OCI-LY3 (cell line): ENCODE measurements at regions not wholly inside any gene's neighbourhood (a gene's known extent, or its start where the extent isn't known, plus 50 kb on each side); places are given as distances from the start of the nearest gene placed in this dataset.

Experiments
- H2AFZ ChIP-seq: fragments of 200-600, 300-600 bp; shearing (Covaris generic); 2 replicates; pipeline ENCODE4 v1.6.0; 2014; ENCODE audit warnings: antibody characterized with exemption, low read depth, low read length
- H3K27ac ChIP-seq: fragments of 200-600, 300-600 bp; sonication (generic); 2 replicates; pipeline ENCODE4 v1.5.1; 2014; ENCODE audit warnings: mild to moderate bottlenecking, low read length, moderate library complexity, mixed read lengths
- H3K27me3 ChIP-seq: fragments of 200-600, 300-600 bp; sonication (generic); 2 replicates; pipeline ENCODE4 v1.6.1; 2014; ENCODE audit warnings: low read depth, low read length, mixed read lengths
- H3K36me3 ChIP-seq: fragments of 200-600, 300-600 bp; sonication (generic); replicated peaks from 2 replicates; pipeline ENCODE3; 2014; ENCODE audit warnings: low read depth, low read length, mixed read lengths
- H3K4me1 ChIP-seq: fragments of 300-600, 200-600 bp; sonication (generic); 2 replicates; pipeline ENCODE4 v1.6.1; 2014; ENCODE audit warnings: low read length, mixed read lengths
- H3K4me2 ChIP-seq: fragments of 200-600, 300-600 bp; sonication (generic); 2 replicates; pipeline ENCODE4 v1.6.1; 2014; ENCODE audit warnings: low read length, mixed read lengths
- H3K4me3 ChIP-seq: fragments of 300-600, 200-600 bp; sonication (generic); 2 replicates; pipeline ENCODE4 v1.5.1; 2014; ENCODE audit warnings: antibody characterized with exemption, mild to moderate bottlenecking, low read length, moderate library complexity
- H3K79me2 ChIP-seq: fragments of 300-600, 200-600 bp; shearing (Covaris generic); 2 replicates; pipeline ENCODE4 v1.6.1; 2014; ENCODE audit warnings: mild to moderate bottlenecking, low read length, mixed read lengths
- H3K9ac ChIP-seq: fragments of 300-600, 200-600 bp; shearing (Covaris generic); 2 replicates; pipeline ENCODE4 v1.6.0; 2014; ENCODE audit warnings: mild to moderate bottlenecking, low read length, moderate library complexity
- H3K9me3 ChIP-seq: fragments of 200-600, 300-600 bp; shearing (Covaris generic); 2 replicates; pipeline ENCODE4 v1.6.1; 2014; ENCODE audit warnings: low read length, mixed read lengths; ENCODE audit not compliant: insufficient read depth
- H4K20me1 ChIP-seq: fragments of 200-600, 300-600 bp; sonication (generic); 2 replicates; pipeline ENCODE4 v1.6.1; 2016; ENCODE audit warnings: low read length, mixed read lengths; ENCODE audit not compliant: insufficient read depth
- EZH2phosphoT487 ChIP-seq: fragments of 200-600 bp; shearing (Covaris generic); IDR thresholded peaks from 2 replicates; pipeline ENCODE4 v1.6.1; 2018; ENCODE audit warnings: antibody characterized with exemption, mixed run types, low read depth
- TF ChIP-seq, protein P1 (sequence below): fragments of 200-600, 300-600 bp; sonication (generic); IDR thresholded peaks from 2 replicates; pipeline ENCODE4 v1.5.1; 2014; ENCODE audit warnings: antibody characterized with exemption, low read length, low read depth

DNA sequence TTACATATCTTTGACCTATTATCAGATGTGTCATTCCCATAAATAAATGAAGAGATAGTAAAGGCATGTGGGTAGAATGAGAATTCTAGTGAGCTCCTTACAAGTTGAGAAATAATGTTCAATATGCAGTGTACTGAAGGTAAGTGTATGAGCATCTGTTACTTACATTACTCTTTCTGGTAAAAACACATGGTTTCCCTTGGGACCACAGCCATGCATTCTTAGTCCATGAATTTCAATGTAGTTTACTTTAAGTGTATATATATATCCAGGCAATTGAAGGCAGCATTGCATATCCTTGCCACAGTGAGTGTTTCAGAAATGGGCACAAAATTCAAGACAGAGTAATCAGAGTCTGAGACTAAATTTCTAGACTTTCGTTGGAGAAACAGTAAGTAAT, 277.2 kb downstream of the CXXC4 start:
- Histone ChIP-seq H3K4me1 (no peaks in the 10 kb centered on the region), H3K36me3 (no peaks in the 10 kb centered on the region), H3K27me3 (no peaks in the 10 kb centered on the region), H3K4me2 (no peak overlapping the region), H3K4me3 (no peak overlapping the region), H3K9me3 (no peaks in the 10 kb centered on the region), H3K79me2 (no peaks in the 10 kb centered on the region), H3K9ac (no peak overlapping the region), H2AFZ (no peak overlapping the region), H4K20me1 (no peaks in the 10 kb centered on the region), H3K27ac (no peak overlapping the region)
- TF ChIP-seq, protein P1, sequence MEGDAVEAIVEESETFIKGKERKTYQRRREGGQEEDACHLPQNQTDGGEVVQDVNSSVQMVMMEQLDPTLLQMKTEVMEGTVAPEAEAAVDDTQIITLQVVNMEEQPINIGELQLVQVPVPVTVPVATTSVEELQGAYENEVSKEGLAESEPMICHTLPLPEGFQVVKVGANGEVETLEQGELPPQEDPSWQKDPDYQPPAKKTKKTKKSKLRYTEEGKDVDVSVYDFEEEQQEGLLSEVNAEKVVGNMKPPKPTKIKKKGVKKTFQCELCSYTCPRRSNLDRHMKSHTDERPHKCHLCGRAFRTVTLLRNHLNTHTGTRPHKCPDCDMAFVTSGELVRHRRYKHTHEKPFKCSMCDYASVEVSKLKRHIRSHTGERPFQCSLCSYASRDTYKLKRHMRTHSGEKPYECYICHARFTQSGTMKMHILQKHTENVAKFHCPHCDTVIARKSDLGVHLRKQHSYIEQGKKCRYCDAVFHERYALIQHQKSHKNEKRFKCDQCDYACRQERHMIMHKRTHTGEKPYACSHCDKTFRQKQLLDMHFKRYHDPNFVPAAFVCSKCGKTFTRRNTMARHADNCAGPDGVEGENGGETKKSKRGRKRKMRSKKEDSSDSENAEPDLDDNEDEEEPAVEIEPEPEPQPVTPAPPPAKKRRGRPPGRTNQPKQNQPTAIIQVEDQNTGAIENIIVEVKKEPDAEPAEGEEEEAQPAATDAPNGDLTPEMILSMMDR: no peak
- TF ChIP-seq EZH2phosphoT487: no peak

DNA sequence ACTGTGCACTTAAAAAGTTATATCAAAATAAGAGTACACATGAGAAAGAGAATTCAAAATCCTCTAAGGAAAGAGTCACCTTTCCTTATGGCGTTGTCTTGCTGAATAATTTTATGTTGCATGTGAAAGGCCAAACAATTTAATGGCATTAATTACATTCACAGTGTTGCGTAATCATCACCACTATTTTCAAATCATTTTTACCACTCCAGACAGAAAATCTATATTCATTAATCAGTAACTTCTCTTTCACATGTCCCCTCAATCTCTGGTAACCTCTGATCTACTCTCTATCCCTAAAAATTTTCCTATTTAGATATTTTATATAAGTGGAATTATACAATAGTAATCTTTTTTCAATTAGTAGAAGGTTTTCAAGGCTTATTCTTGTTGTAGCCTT, 283.0 kb downstream of the CXXC4 start:
- H3K27ac ChIP-seq: no peak overlapping the region
- no peaks in the 10 kb centered on the region for H3K4me1 ChIP-seq
- TF ChIP-seq, protein P1: no peak
- no peak for TF ChIP-seq EZH2phosphoT487
- H3K36me3 ChIP-seq: no peaks in the 10 kb centered on the region
- H3K9ac ChIP-seq: no peak overlapping the region
- H2AFZ ChIP-seq: no peak overlapping the region
- no peaks in the 10 kb centered on the region for H3K27me3 ChIP-seq
- no peak overlapping the region for H3K4me2 ChIP-seq
- no peaks in the 10 kb centered on the region for H4K20me1 ChIP-seq
- H3K79me2 ChIP-seq: no peaks in the 10 kb centered on the region
- no peak overlapping the region for H3K4me3 ChIP-seq
- no peaks in the 10 kb centered on the region for H3K9me3 ChIP-seq

DNA sequence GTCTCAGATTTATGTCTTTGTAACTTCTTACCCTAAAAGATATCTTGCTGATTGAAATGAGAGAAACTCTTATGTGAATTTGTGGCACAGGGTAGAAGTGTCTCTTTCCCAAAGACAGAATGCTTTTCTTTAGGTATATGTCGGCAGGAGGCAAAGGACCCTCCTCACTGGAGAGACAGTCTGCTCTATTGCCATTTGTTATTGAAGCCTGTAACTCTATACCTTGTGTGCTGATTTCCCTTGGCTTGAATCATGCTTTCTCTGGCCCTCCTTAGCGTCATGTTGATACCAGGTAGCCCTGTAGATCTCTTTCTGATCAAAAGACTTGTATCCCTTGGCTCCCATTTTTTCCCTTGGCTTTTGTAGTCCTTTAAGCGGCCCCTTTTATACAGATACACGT, 284.3 kb downstream of the CXXC4 start:
- TF ChIP-seq EZH2phosphoT487: no peak
- TF ChIP-seq, protein P1: no peak
- Histone ChIP-seq H3K9ac (no peak overlapping the region), H3K4me1 (no peaks in the 10 kb centered on the region), H3K9me3 (no peaks in the 10 kb centered on the region), H3K27ac (no peak overlapping the region), H3K4me2 (no peak overlapping the region), H3K27me3 (no peaks in the 10 kb centered on the region), H3K79me2 (no peaks in the 10 kb centered on the region), H3K36me3 (no peaks in the 10 kb centered on the region), H3K4me3 (no peak overlapping the region), H2AFZ (no peak overlapping the region), H4K20me1 (no peaks in the 10 kb centered on the region)

GRCh38 chr4:104206784-104207183, 287.9 kb downstream of the CXXC4 start:
- Histone ChIP-seq H4K20me1 (no peaks in the 10 kb centered on the region), H3K4me2 (no peak overlapping the region), H3K4me3 (no peak overlapping the region), H3K9ac (no peak overlapping the region), H3K27ac (no peak overlapping the region), H3K79me2 (no peaks in the 10 kb centered on the region), H3K36me3 (no peaks in the 10 kb centered on the region), H3K27me3 (no peaks in the 10 kb centered on the region), H3K4me1 (no peaks in the 10 kb centered on the region), H3K9me3 (no peaks in the 10 kb centered on the region), H2AFZ (no peak overlapping the region)
- TF ChIP-seq, protein P1: no peak
- TF ChIP-seq EZH2phosphoT487: no peak
